Esophagus squamous epithelium (tissue), 5 donors: ENCODE measurements at regions not wholly inside any gene's neighbourhood (a gene's known extent, or its start where the extent isn't known, plus 50 kb on each side); places are given as distances from the start of the nearest gene placed in this dataset.

Source experiments
- DNase-seq: peaks from one replicate; lab custom pipeline; 2025; lab: John Stamatoyannopoulos, UW
- H3K27ac ChIP-seq, 4 donors: fragments of 200-600 bp; sonication (generic); one replicate each; pipeline ENCODE4 v1.5.1; 2016 to 2019; ENCODE audit warnings: mild to moderate bottlenecking in 1 of 4
- H3K27me3 ChIP-seq, 4 donors: fragments of 200-600 bp; sonication (generic); 1 replicate in 3 of 4; 2 replicates in 1 of 4; pipeline versions ENCODE4 v1.5.1 to v1.6.0; 2017 to 2021; ENCODE audit warnings: antibody characterized with exemption in 1 of 4
- H3K36me3 ChIP-seq, 3 donors: fragments of 200-600 bp; sonication (generic); one replicate each; pipeline ENCODE4 v1.5.1; 2016 to 2019
- H3K4me1 ChIP-seq, 3 donors: fragments of 200-600 bp; sonication (generic); one replicate each; pipeline ENCODE4 v1.5.1; 2017 to 2019
- H3K4me3 ChIP-seq, 4 donors: fragments of 200-600 bp; sonication (generic); 1 replicate in 3 of 4; 2 replicates in 1 of 4; pipeline ENCODE4 v1.5.1; 2016 to 2019; ENCODE audit warnings: mild to moderate bottlenecking in 2 of 4, moderate library complexity in 1 of 4
- H3K9me3 ChIP-seq, 3 donors: fragments of 200-600 bp; sonication (generic); one replicate each; pipeline ENCODE4 v1.5.1; 2016 to 2019
- POLR2A ChIP-seq, 4 donors: fragments of 450-650 bp; IDR thresholded peaks; one replicate each; pipeline ENCODE4 v1.6.1; 2017; ENCODE audit warnings: antibody characterized with exemption in 4 of 4, mild to moderate bottlenecking in 4 of 4, moderate library complexity in 3 of 4
- WGBS, 2 donors: methylation state at CpG; one replicate each; pipeline ENCODE4 v1.1.5; 2018; 5-methylcytosine and 5-hydroxymethylcytosine counted together
- intact Hi-C: fragments of 100-400 bp; cut with DNase I; formaldehyde crosslinking; loops from one replicate; pipeline ENCODE4 v1.15.0; 2022
- TF ChIP-seq, protein P1 (sequence below), 6 experiments: fragments of 450-650 bp in 4 of 6; fragments of 200-600 bp in 2 of 6; sonication (generic) in 2 of 6; IDR thresholded peaks; one replicate each; pipeline ENCODE4 v1.5.1; 2016 to 2019; ENCODE audit warnings: antibody characterized with exemption in 6 of 6, mild to moderate bottlenecking in 4 of 6, moderate library complexity in 4 of 6
- donor health status: DM: yes; HTN: yes; CAD: no.

DNA sequence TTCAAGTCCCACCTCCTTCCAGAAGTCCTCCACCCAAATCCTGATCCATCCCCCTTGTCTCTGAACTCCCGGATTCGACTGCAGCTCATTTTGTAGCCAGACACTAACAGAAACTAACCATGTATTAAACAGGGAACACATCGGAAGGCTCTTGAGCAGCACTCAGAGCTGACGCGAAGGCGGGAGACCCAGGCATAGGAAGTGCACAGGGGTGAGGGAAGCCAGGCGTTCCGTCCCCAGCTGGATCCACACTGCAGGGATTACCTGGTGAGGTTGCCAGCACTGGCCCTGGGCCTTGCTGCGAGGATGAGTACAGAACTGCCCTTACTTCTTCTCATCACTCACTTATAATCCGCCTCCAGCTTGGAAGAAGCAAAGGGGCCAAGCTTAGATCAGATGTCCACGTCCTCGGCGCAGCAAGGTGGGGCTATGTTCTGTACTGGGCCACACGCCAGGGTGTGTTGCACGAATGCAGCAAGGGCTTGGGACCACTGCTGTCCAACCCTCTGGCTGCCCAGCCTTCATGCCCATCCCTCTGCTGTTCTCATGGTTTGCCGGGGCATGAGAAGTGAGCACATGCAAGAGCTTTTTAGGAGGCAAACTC is 124.2 kb upstream of the SMAD3 start:
- TF ChIP-seq, protein P1, sequence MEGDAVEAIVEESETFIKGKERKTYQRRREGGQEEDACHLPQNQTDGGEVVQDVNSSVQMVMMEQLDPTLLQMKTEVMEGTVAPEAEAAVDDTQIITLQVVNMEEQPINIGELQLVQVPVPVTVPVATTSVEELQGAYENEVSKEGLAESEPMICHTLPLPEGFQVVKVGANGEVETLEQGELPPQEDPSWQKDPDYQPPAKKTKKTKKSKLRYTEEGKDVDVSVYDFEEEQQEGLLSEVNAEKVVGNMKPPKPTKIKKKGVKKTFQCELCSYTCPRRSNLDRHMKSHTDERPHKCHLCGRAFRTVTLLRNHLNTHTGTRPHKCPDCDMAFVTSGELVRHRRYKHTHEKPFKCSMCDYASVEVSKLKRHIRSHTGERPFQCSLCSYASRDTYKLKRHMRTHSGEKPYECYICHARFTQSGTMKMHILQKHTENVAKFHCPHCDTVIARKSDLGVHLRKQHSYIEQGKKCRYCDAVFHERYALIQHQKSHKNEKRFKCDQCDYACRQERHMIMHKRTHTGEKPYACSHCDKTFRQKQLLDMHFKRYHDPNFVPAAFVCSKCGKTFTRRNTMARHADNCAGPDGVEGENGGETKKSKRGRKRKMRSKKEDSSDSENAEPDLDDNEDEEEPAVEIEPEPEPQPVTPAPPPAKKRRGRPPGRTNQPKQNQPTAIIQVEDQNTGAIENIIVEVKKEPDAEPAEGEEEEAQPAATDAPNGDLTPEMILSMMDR (IDR thresholded peaks at IDR 0.05) = no peak
- no peak for TF ChIP-seq POLR2A (IDR thresholded peaks at IDR 0.05)
- WGBS, 2 donors = 51 to 89% methylated on average over 5 to 13 of the region's 16 CpGs
- Histone ChIP-seq H3K36me3 (no peaks in the 10 kb centered on the region), H3K4me1 (peaks cover 0 to 35% (median 9%) of the 10 kb centered on the region in 3 donors), H3K27ac (no peak overlapping the region), H3K9me3 (no peaks in the 10 kb centered on the region), H3K27me3 (no peaks in the 10 kb centered on the region), H3K4me3 (peak overlapping the region in 2 of 4 donors; percentile 1 to 19)
- no peak for DNase-seq
- intact Hi-C loops = loop anchor here (10.0 kb wide), 2 partner anchors 494 to 894 kb away; no protein-coding TSS in a partner anchor

DNA sequence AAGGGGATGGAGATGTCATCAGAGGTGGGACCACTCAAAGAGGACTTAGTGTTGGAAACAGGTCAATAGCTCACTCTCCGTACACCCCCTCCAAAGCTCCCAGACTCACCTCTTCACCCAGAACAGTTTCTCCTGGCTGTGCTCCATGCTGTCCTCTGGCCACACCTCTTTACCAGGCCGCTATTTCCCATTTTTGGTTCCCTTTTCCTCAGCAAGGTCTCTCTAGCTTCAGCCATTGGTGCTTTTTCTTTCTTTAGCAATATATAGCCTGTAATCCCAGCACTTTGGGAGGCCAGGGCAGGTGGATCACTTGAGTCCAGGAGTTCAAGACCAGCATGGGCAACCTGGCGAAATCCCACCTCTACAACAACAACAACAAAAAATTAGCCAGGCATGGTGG is 123.6 kb upstream of the SMAD3 start:
- WGBS, 2 donors = 87 to 93% methylated on average over 2 of the region's 3 CpGs
- no peak for TF ChIP-seq POLR2A (IDR thresholded peaks at IDR 0.05)
- TF ChIP-seq, protein P1 (IDR thresholded peaks at IDR 0.05) = no peak
- H3K36me3 ChIP-seq = no peaks in the 10 kb centered on the region
- no peak for DNase-seq
- no peaks in the 10 kb centered on the region for H3K27me3 ChIP-seq
- intact Hi-C loops = loop anchor here (10.0 kb wide), 2 partner anchors 493 to 893 kb away; no protein-coding TSS in a partner anchor
- no peak overlapping the region for H3K4me3 ChIP-seq
- H3K9me3 ChIP-seq = no peaks in the 10 kb centered on the region
- H3K27ac ChIP-seq = no peak overlapping the region
- peaks cover 0 to 39% (median 9%) of the 10 kb centered on the region in 3 donors for H3K4me1 ChIP-seq

DNA sequence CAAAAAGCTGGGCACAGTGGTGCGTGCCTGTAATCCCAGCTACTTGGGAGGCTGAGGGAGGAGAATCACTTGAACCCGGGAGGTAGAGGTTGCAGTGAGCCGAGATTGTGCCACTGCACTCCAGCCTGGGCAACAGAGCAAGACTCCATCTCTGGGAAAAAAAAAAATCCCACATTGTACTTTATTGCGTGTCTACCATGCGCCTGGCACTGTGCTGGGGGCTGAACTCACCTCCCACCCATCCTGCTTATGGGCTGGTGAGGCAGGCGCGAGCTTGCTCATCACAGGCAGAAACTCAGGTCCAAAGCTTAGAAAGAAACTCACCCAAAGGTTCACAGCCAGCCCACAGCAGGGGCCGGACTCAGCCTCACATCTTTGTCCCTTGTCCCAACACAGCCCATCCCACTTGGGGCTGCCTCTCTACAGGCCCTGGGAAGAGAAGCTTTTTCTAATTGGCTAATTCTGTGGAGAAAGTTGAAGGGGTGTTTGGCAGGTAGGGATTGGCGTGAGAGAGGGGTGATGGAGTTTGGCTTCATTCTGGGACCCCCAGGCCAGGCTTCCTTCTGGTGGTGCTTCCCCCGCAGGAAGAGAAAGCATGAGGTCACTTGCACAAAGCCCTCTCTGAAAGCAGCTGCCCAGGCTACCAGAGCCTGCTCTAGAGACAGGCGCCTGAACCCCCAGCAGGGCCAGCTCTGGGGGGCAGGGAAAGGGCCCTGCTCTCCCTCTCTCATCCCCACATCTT is 122.6 kb upstream of the SMAD3 start:
- no peaks in the 10 kb centered on the region for H3K27me3 ChIP-seq
- 80 to 93% methylated on average over 6 to 9 of the region's 11 CpGs for WGBS, 2 donors
- peaks cover 0 to 42% (median 9%) of the 10 kb centered on the region in 3 donors for H3K4me1 ChIP-seq
- no peak for TF ChIP-seq POLR2A (IDR thresholded peaks at IDR 0.05)
- TF ChIP-seq, protein P1 (IDR thresholded peaks at IDR 0.05) = no peak
- H3K36me3 ChIP-seq = no peaks in the 10 kb centered on the region
- H3K4me3 ChIP-seq = no peak overlapping the region
- intact Hi-C loops = loop anchor here (10.0 kb wide), 2 partner anchors 492 to 892 kb away; no protein-coding TSS in a partner anchor
- DNase-seq = no peak
- no peaks in the 10 kb centered on the region for H3K9me3 ChIP-seq
- no peak overlapping the region for H3K27ac ChIP-seq

DNA sequence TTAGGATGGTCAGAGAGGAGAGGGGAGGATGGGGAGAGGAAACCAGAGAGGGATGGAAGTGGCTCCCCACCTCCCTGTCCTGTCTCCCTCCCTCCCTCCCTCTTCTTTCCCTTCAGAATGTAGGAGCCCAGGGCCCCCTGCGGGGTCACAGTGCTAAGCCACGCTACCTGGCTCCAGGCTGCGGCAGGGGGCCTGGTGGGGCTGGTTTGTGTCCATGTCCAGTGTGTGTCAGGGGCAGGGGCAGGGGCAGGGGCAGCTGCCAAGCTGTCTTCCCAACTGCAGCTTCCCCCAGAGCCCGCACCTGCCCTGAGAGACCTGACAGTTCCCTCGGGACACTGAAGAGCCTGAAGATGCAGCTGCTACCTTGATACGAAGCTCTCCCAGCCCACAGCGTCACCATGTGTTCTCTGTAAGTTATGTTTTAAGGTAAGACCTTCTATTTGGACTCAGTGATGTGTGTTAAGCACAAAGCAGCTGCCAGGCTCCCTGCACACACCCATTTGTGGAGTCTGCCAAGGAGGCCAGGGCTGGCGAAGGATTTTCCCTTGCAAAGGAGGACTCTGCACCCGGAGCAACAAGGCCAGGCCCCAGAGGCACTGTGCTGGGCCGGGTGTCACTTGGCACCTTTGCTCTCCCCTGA is 121.8 kb upstream of the SMAD3 start:
- no peaks in the 10 kb centered on the region for H3K9me3 ChIP-seq
- no peaks in the 10 kb centered on the region for H3K36me3 ChIP-seq
- 29 to 52% methylated on average over 4 to 5 of the region's 10 CpGs for WGBS, 2 donors
- H3K27me3 ChIP-seq = no peaks in the 10 kb centered on the region
- no peak for TF ChIP-seq POLR2A (IDR thresholded peaks at IDR 0.05)
- TF ChIP-seq, protein P1 (IDR thresholded peaks at IDR 0.05) = peak in 1 of 6 experiments; percentile 36
- H3K4me3 ChIP-seq = no peak overlapping the region
- H3K4me1 ChIP-seq = peaks cover 0 to 42% (median 9%) of the 10 kb centered on the region in 3 donors
- no peak overlapping the region for H3K27ac ChIP-seq
- DNase-seq = no peak
- intact Hi-C loops = loop anchor here (10.0 kb wide), 2 partner anchors 491 to 891 kb away; no protein-coding TSS in a partner anchor
